SK-N-SH (cell line): ENCODE measurements at regions not wholly inside any gene's neighbourhood (a gene's known extent, or its start where the extent isn't known, plus 50 kb on each side); places are given as distances from the start of the nearest gene placed in this dataset.

Experiments
- CTCF ChIA-PET: fragments of 300-600, 350-600 bp; formaldehyde crosslinking; extraction: SDS; loops from one replicate; lab custom pipeline; 2021; lab: Yijun Ruan, JAX
- POLR2A ChIA-PET: fragments of 350-600 bp; sonication (Branson Sonifier 250); formaldehyde crosslinking; extraction: SDS; loops from one replicate; lab custom pipeline; 2020; ENCODE audit warnings: antibody characterized with exemption, inconsistent platforms; lab: Yijun Ruan, JAX
- DNase-seq: peaks from one replicate; pipeline ENCODE4 v3.0.0; 2012
- H2AFZ ChIP-seq: fragments of 200-600 bp; sonication (generic); 2 replicates; pipeline ENCODE4 v1.8.1; 2016; ENCODE audit warnings: antibody characterized with exemption, mild to moderate bottlenecking, low read depth
- H3F3A ChIP-seq: fragments of 200-600 bp; sonication (generic); replicated peaks from 2 replicates; pipeline ENCODE3; 2016; ENCODE audit warnings: antibody characterized with exemption, mild to moderate bottlenecking; ENCODE audit not compliant: insufficient read depth
- H3K27ac ChIP-seq, 2 experiments: fragments of 200-500 bp in 1 of 2; fragments of 200-600 bp in 1 of 2; sonication (Bioruptor generic) in 1 of 2; sonication (generic), shearing (Covaris generic) in 1 of 2; 2 replicates each; pipeline versions ENCODE4 v1.5.1 to v1.6.1; 2014 to 2016; ENCODE audit warnings: low read depth in 2 of 2, inconsistent platforms in 1 of 2, low read length in 1 of 2, mild to moderate bottlenecking in 1 of 2, mixed read lengths in 1 of 2
- H3K27me3 ChIP-seq: fragments of 200-600 bp; sonication (generic), shearing (Covaris generic); 2 replicates; pipeline ENCODE4 v1.6.1; 2016; ENCODE audit warnings: mixed run types; ENCODE audit not compliant: insufficient read depth
- H3K36me3 ChIP-seq, 2 experiments: fragments of 200-500 bp in 1 of 2; fragments of 200-600 bp in 1 of 2; sonication (Bioruptor generic) in 1 of 2; sonication (generic) in 1 of 2; replicated peaks in 1 of 2; 2 replicates each; pipeline versions ENCODE3 to v1.5.1; 2014 to 2016; ENCODE audit warnings: low read length in 1 of 2, mild to moderate bottlenecking in 1 of 2; ENCODE audit not compliant: insufficient read depth in 2 of 2, control insufficient read depth in 1 of 2
- H3K4me1 ChIP-seq, 2 experiments: fragments of 200-500 bp in 1 of 2; fragments of 200-600 bp in 1 of 2; sonication (Bioruptor generic) in 1 of 2; sonication (generic), shearing (Covaris generic) in 1 of 2; 2 replicates each; pipeline versions ENCODE4 v1.5.1 to v1.6.1; 2014 to 2016; ENCODE audit warnings: low read depth in 1 of 2, low read length in 1 of 2, mixed run types in 1 of 2; ENCODE audit not compliant: insufficient read depth in 2 of 2, control insufficient read depth in 1 of 2
- H3K4me2 ChIP-seq: fragments of 200-600 bp; sonication (generic), shearing (Covaris generic); 2 replicates; pipeline ENCODE4 v1.6.1; 2017; ENCODE audit warnings: mixed run types
- H3K4me3 ChIP-seq, 2 experiments: fragments of 200-500 bp in 1 of 2; fragments of 200-600 bp in 1 of 2; sonication (Bioruptor generic) in 1 of 2; sonication (generic), shearing (Covaris generic) in 1 of 2; 2 replicates each; pipeline versions ENCODE4 v1.5.1 to v1.8.1; 2014 to 2016; ENCODE audit warnings: low read depth in 2 of 2, inconsistent platforms in 1 of 2, low read length in 1 of 2, mild to moderate bottlenecking in 1 of 2, mixed read lengths in 1 of 2, moderate library complexity in 1 of 2
- H3K79me2 ChIP-seq: fragments of 200-600 bp; sonication (generic); 2 replicates; pipeline ENCODE4 v1.8.1; 2017; ENCODE audit warnings: mild to moderate bottlenecking; ENCODE audit not compliant: insufficient read depth
- H3K9ac ChIP-seq: fragments of 200-600 bp; sonication (generic); 2 replicates; pipeline ENCODE4 v1.6.1; 2017; ENCODE audit warnings: mixed run types
- H3K9me2 ChIP-seq: fragments of 200-600 bp; sonication (generic); 2 replicates; pipeline ENCODE4 v1.6.1; 2017; ENCODE audit warnings: mixed run types
- H3K9me3 ChIP-seq: fragments of 200-600 bp; sonication (generic); 2 replicates; pipeline ENCODE4 v1.6.1; 2017; ENCODE audit warnings: mixed run types, mild to moderate bottlenecking, moderate library complexity
- H4K20me1 ChIP-seq: fragments of 200-600 bp; sonication (generic); 2 replicates; pipeline ENCODE4 v1.6.1; 2017; ENCODE audit warnings: mild to moderate bottlenecking, mixed run types; ENCODE audit not compliant: insufficient read depth
- FOXJ3 ChIP-seq: sonication (generic); formaldehyde crosslinking; IDR thresholded peaks from 2 replicates; pipeline ENCODE4 v1.5.1; 2020; ENCODE audit warnings: mild to moderate bottlenecking, missing genetic modification reagents
- RXRA ChIP-seq: IDR thresholded peaks from 2 replicates; pipeline ENCODE4 v1.4.0; 2012; ENCODE audit warnings: low read depth, mild to moderate bottlenecking, borderline replicate concordance
- SMC3 ChIP-seq: IDR thresholded peaks from 2 replicates; pipeline ENCODE4 v1.6.1; 2012; ENCODE audit warnings: low read depth, low read length, improper control_type of control experiment
- WGBS: methylation state at CpG from one replicate; pipeline ENCODE4 v1.1.6; 2017; ENCODE audit warnings: low lambda C conversion rate; 5-methylcytosine and 5-hydroxymethylcytosine counted together
- TF ChIP-seq, protein P1 (sequence below): IDR thresholded peaks from 2 replicates; pipeline ENCODE4 v1.6.1; 2012; ENCODE audit warnings: mild to moderate bottlenecking, low read depth, low read length, moderate library complexity
- TF ChIP-seq, protein P2 (sequence below): IDR thresholded peaks from 2 replicates; pipeline ENCODE4 v1.4.0; 2012; ENCODE audit warnings: low read depth, borderline replicate concordance
- TF ChIP-seq, protein P3 (sequence below): fragments of 150-350 bp; IDR thresholded peaks from 2 replicates; pipeline ENCODE4 v1.6.1; 2016; ENCODE audit warnings: mild to moderate bottlenecking, low read depth, low read length

DNA sequence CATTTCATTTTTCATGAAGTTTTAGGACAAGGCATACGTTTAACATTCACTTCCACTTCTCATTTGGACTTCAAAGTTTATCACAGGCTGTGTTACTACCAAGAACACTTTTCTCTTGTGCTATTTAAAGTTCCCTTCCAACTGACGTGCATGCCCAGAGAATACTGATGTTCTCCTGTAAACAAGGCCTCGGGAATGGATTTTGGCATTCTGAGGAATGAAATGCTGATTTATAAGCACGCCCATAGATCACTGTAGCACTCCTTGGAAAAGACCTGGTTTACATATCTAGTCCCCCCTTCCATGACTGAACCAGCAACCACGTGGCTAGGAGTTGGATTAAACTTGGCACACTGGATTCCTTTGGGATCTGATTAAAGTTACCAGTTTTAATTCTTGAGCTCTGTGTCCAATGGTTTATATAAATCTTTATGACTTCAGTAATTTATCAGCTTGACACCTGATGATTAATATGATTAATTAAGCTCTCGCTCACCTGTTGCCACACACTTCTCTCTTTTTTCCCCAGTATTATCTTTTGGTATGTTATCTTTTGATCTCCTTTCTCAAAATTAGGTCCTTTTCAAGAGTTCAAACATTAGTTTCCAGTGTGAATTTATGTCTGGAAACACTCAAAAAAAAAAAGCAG is 122.4 kb upstream of the HAND2 start:
- 70% methylated on average over 6 of the region's 6 CpGs for WGBS
- Histone ChIP-seq H3F3A (no peaks in the 10 kb centered on the region), H3K4me2 (no peak overlapping the region), H3K27me3 (no peaks in the 10 kb centered on the region), H3K36me3 (no peaks in the 10 kb centered on the region), H3K27ac (no peak overlapping the region), H4K20me1 (no peaks in the 10 kb centered on the region), H3K9ac (no peak overlapping the region), H3K9me3 (no peaks in the 10 kb centered on the region), H3K4me3 (no peak overlapping the region), H3K79me2 (no peaks in the 10 kb centered on the region), H2AFZ (no peak overlapping the region), H3K4me1 (peaks cover 0 to 4% of the 10 kb centered on the region in 2 experiments; a peak in 2 of 4 replicates), H3K9me2 (no peaks in the 10 kb centered on the region)
- POLR2A ChIA-PET, result no interaction called here
- CTCF ChIA-PET, result interaction anchor here (1.4 to 1.6 kb wide), 2 partner anchors 12 to 100 kb away, joined by 4 to 5 read pairs; no protein-coding TSS in a partner anchor
- no peak for DNase-seq
- TF ChIP-seq FOXJ3, result no peak
- TF ChIP-seq, protein P1, sequence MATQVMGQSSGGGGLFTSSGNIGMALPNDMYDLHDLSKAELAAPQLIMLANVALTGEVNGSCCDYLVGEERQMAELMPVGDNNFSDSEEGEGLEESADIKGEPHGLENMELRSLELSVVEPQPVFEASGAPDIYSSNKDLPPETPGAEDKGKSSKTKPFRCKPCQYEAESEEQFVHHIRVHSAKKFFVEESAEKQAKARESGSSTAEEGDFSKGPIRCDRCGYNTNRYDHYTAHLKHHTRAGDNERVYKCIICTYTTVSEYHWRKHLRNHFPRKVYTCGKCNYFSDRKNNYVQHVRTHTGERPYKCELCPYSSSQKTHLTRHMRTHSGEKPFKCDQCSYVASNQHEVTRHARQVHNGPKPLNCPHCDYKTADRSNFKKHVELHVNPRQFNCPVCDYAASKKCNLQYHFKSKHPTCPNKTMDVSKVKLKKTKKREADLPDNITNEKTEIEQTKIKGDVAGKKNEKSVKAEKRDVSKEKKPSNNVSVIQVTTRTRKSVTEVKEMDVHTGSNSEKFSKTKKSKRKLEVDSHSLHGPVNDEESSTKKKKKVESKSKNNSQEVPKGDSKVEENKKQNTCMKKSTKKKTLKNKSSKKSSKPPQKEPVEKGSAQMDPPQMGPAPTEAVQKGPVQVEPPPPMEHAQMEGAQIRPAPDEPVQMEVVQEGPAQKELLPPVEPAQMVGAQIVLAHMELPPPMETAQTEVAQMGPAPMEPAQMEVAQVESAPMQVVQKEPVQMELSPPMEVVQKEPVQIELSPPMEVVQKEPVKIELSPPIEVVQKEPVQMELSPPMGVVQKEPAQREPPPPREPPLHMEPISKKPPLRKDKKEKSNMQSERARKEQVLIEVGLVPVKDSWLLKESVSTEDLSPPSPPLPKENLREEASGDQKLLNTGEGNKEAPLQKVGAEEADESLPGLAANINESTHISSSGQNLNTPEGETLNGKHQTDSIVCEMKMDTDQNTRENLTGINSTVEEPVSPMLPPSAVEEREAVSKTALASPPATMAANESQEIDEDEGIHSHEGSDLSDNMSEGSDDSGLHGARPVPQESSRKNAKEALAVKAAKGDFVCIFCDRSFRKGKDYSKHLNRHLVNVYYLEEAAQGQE, result no peak
- TF ChIP-seq, protein P2, sequence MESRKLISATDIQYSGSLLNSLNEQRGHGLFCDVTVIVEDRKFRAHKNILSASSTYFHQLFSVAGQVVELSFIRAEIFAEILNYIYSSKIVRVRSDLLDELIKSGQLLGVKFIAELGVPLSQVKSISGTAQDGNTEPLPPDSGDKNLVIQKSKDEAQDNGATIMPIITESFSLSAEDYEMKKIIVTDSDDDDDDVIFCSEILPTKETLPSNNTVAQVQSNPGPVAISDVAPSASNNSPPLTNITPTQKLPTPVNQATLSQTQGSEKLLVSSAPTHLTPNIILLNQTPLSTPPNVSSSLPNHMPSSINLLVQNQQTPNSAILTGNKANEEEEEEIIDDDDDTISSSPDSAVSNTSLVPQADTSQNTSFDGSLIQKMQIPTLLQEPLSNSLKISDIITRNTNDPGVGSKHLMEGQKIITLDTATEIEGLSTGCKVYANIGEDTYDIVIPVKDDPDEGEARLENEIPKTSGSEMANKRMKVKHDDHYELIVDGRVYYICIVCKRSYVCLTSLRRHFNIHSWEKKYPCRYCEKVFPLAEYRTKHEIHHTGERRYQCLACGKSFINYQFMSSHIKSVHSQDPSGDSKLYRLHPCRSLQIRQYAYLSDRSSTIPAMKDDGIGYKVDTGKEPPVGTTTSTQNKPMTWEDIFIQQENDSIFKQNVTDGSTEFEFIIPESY, result no peak
- TF ChIP-seq SMC3, result no peak
- TF ChIP-seq RXRA, result no peak

DNA sequence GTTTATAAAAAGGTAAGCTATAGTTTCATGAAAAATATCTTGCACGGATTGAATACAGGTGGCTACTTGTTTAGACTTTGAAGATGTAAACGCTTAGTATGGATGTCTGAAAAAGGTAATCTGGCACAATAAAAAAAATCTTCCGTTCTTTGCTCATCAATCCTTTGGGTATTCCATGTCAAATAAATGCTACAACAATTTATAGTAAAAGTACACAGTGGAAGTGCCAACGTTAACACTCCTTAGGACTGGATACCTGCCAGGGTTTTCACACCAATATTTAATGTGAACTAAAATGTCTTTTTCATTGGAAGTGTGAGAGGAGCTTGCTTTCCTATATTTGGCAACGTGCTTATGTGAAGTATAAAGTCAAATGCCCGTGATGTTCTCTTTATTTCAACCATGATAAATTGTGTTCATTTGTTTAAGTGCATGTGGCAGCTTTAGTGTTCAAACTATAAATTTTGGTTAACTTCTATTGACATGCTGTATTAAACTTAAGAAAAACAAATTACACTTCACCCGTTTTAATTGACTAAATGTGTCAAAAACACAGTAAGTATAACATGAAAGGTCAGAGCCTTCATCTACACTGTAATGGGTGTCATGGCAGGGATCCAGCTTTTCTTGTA is 121.7 kb upstream of the HAND2 start:
- Histone ChIP-seq H3K79me2 (no peaks in the 10 kb centered on the region), H3K9ac (no peak overlapping the region), H4K20me1 (no peaks in the 10 kb centered on the region), H3K9me2 (no peaks in the 10 kb centered on the region), H3K4me3 (no peak overlapping the region), H3K36me3 (no peaks in the 10 kb centered on the region), H3K27ac (no peak overlapping the region), H2AFZ (no peak overlapping the region), H3K9me3 (no peaks in the 10 kb centered on the region), H3K27me3 (no peaks in the 10 kb centered on the region), H3K4me1 (peaks cover 0 to 4% of the 10 kb centered on the region in 2 experiments; a peak in 2 of 4 replicates), H3F3A (no peaks in the 10 kb centered on the region), H3K4me2 (no peak overlapping the region)
- CTCF ChIA-PET, result interaction anchor here (0.6 to 1.6 kb wide), 2 partner anchors 82 to 101 kb away, joined by 3 to 4 read pairs; no protein-coding TSS in a partner anchor
- WGBS, result 74% methylated on average over 7 of the region's 7 CpGs
- DNase-seq, result no peak
- TF ChIP-seq, protein P3, sequence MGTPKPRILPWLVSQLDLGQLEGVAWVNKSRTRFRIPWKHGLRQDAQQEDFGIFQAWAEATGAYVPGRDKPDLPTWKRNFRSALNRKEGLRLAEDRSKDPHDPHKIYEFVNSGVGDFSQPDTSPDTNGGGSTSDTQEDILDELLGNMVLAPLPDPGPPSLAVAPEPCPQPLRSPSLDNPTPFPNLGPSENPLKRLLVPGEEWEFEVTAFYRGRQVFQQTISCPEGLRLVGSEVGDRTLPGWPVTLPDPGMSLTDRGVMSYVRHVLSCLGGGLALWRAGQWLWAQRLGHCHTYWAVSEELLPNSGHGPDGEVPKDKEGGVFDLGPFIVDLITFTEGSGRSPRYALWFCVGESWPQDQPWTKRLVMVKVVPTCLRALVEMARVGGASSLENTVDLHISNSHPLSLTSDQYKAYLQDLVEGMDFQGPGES, result no peak
- POLR2A ChIA-PET, result no interaction called here
